K562 (cell line): ENCODE measurements at regions not wholly inside any gene's neighbourhood (a gene's known extent, or its start where the extent isn't known, plus 50 kb on each side); places are given as distances from the start of the nearest gene placed in this dataset.

Source experiments
- ATAC-seq: fragments of 200-7000 bp; cut with Tn5 transposase; 3 replicates; pipeline ENCODE4 v1.9.1; 2020; ENCODE audit warnings: moderate library complexity
- BruUV-seq: library from RNA; stranded (reverse); fragments of 400-500 nt; replicated peaks from 2 replicates; lab custom pipeline; 2021; lab: Mats Ljungman, UMichigan
- CTCF ChIA-PET: fragments of 300-600 bp; formaldehyde crosslinking; extraction: SDS; loops from one replicate; lab custom pipeline; 2021; ENCODE audit warnings: low intra/inter-chr PET ratio; lab: Yijun Ruan, JAX
- POLR2A ChIA-PET: fragments of 300-600, 350-650 bp; sonication (Branson Sonifier 250); formaldehyde crosslinking; extraction: SDS; loops from one replicate; lab custom pipeline; 2021; ENCODE audit warnings: antibody characterized with exemption, inconsistent platforms; lab: Yijun Ruan, JAX
- DNase-seq, 4 experiments: peaks; one replicate each; pipeline versions ENCODE4 v3.0.0 to v3.0.0-alpha.2; 2011 to 2018; ENCODE audit warnings: low spot score in 3 of 4, mixed read lengths in 3 of 4; ENCODE audit errors: extremely low read depth in 1 of 4
- FAIRE-seq: peaks from 2 replicates; lab custom pipeline; 2011; peaks lifted over from hg19 to GRCh38; lab: Jason Lieb, UNC
- H2AFZ ChIP-seq: 2 replicates; pipeline ENCODE4 v1.6.0; 2011; ENCODE audit warnings: low read depth, low read length, control low read depth, inconsistent platforms
- H3K27ac ChIP-seq: fragments of 200-600 bp; 3 replicates; pipeline ENCODE4 v1.8.0; 2011; ENCODE audit warnings: low read depth, mild to moderate bottlenecking, control low read depth, inconsistent platforms, low read length, moderate library complexity, mixed read lengths; ENCODE audit errors: extremely low read depth
- H3K27me3 ChIP-seq, 2 experiments: fragments of 300-600 bp in 1 of 2; 2 replicates in 1 of 2; 3 replicates in 1 of 2; pipeline versions ENCODE4 v1.6.0 to v1.8.0; 2011; ENCODE audit warnings: inconsistent platforms in 2 of 2, low read length in 2 of 2, mild to moderate bottlenecking in 1 of 2, mixed read lengths in 1 of 2, moderate library complexity in 1 of 2; ENCODE audit not compliant: control insufficient read depth in 2 of 2, insufficient read depth in 2 of 2
- H3K36me3 ChIP-seq: fragments of 300-600 bp; 3 replicates; pipeline ENCODE4 v1.8.0; 2011; ENCODE audit warnings: mild to moderate bottlenecking, low read length, inconsistent platforms; ENCODE audit not compliant: control insufficient read depth, insufficient read depth
- H3K4me1 ChIP-seq, 2 experiments: fragments of 200-600 bp in 1 of 2; replicated peaks in 1 of 2; 2 replicates in 1 of 2; 3 replicates in 1 of 2; pipeline versions ENCODE4 v1.5.1 to v1.8.0; 2011; ENCODE audit warnings: inconsistent platforms in 2 of 2, low read length in 2 of 2, mild to moderate bottlenecking in 1 of 2, mixed read lengths in 1 of 2, moderate library complexity in 1 of 2; ENCODE audit not compliant: control insufficient read depth in 2 of 2, insufficient read depth in 2 of 2
- H3K4me2 ChIP-seq: 2 replicates; pipeline ENCODE4 v1.6.1; 2011; ENCODE audit warnings: low read length, control low read depth, inconsistent platforms, mixed read lengths; ENCODE audit not compliant: insufficient read depth
- H3K4me3 ChIP-seq: fragments of 200-600 bp; sonication (generic), shearing (Covaris generic); 2 replicates; pipeline ENCODE4 v1.5.1; 2016; ENCODE audit warnings: control low read depth, inconsistent platforms
- H3K79me2 ChIP-seq: fragments of 200-600 bp; 3 replicates; pipeline ENCODE4 v1.8.0; 2011; ENCODE audit warnings: low read length, inconsistent platforms; ENCODE audit not compliant: control insufficient read depth, insufficient read depth
- H3K9ac ChIP-seq, 2 experiments: 2 replicates each; pipeline versions ENCODE4 v1.6.0 to v1.6.1; 2011; ENCODE audit warnings: low read depth in 2 of 2, low read length in 2 of 2, control low read depth in 1 of 2, inconsistent platforms in 1 of 2, mild to moderate bottlenecking in 1 of 2, mixed read lengths in 1 of 2; ENCODE audit not compliant: insufficient read depth in 1 of 2
- H3K9me1 ChIP-seq: one replicate; pipeline ENCODE4 v1.6.0; 2011; ENCODE audit warnings: inconsistent platforms, mild to moderate bottlenecking, low read length, moderate library complexity; ENCODE audit not compliant: control insufficient read depth, insufficient read depth
- H3K9me3 ChIP-seq: replicated peaks from 2 replicates; pipeline ENCODE4 v1.5.1; 2011; ENCODE audit warnings: low read depth, low read length, inconsistent platforms; ENCODE audit not compliant: control insufficient read depth, insufficient read depth
- H4K20me1 ChIP-seq: replicated peaks from 2 replicates; pipeline ENCODE4 v1.6.1; 2011; ENCODE audit warnings: low read length, inconsistent platforms, mixed read lengths; ENCODE audit not compliant: control insufficient read depth, insufficient read depth
- BRF1 ChIP-seq: IDR thresholded peaks from 3 replicates; pipeline ENCODE4 v1.6.1; 2011; ENCODE audit warnings: borderline replicate concordance, mild to moderate bottlenecking; ENCODE audit not compliant: insufficient read length; ENCODE audit errors: extremely low read depth
- HNRNPLL ChIP-seq: fragments of 200-400 bp; formaldehyde crosslinking; IDR thresholded peaks from 2 replicates; pipeline ENCODE4 v1.6.1; 2017; ENCODE audit warnings: low read length, low read depth, mild to moderate bottlenecking; ENCODE audit not compliant: poor library complexity, severe bottlenecking
- KHSRP ChIP-seq: fragments of 450-650 bp; IDR thresholded peaks from 2 replicates; pipeline ENCODE4 v1.6.1; 2017
- NRF1 ChIP-seq, 2 experiments: fragments of 450-650 bp; IDR thresholded peaks in 1 of 2; conservative IDR thresholded peaks in 1 of 2; 2 replicates each; pipeline ENCODE4 v1.6.1; 2014; ENCODE audit warnings: mild to moderate bottlenecking in 2 of 2
- PHTF2 ChIP-seq: fragments of 250-450 bp; sonication (Bioruptor Pico); IDR thresholded peaks from 2 replicates; pipeline ENCODE4 v1.5.0; 2021; ENCODE audit warnings: mild to moderate bottlenecking
- RCOR1 ChIP-seq, 2 experiments: IDR thresholded peaks; 2 replicates each; pipeline ENCODE4 v1.6.1; 2012; ENCODE audit warnings: low read depth in 2 of 2, low read length in 2 of 2, borderline replicate concordance in 1 of 2, improper control_type of control experiment in 1 of 2
- ZNF146 ChIP-seq: IDR thresholded peaks from one replicate; pipeline ENCODE4 v1.6.1; 2018; ENCODE audit warnings: missing compliant biosample characterization; ENCODE audit not compliant: unreplicated experiment
- ZNF263 ChIP-seq: sonication (generic); formaldehyde crosslinking; IDR thresholded peaks from 2 replicates; pipeline ENCODE4 v1.8.0; 2022; ENCODE audit warnings: mild to moderate bottlenecking, missing genetic modification reagents, borderline replicate concordance
- ZNF407 ChIP-seq: fragments of 450-650 bp; IDR thresholded peaks from 2 replicates; pipeline ENCODE4 v1.6.1; 2016; ENCODE audit warnings: low read depth
- ZNF551 ChIP-seq: fragments of 250-450 bp; sonication (Bioruptor Pico); IDR thresholded peaks from 2 replicates; pipeline ENCODE4 v1.5.0; 2021; ENCODE audit warnings: mild to moderate bottlenecking, moderate library complexity
- WGBS: fragments of 100-300 bp; shearing (Covaris generic); methylation state at CpG from one replicate; pipeline ENCODE4 v1.1.6; 2016; ENCODE audit warnings: low coverage, mixed read lengths; ENCODE audit not compliant: insufficient coverage; ENCODE audit errors: missing lambda C conversion rate; 5-methylcytosine and 5-hydroxymethylcytosine counted together
- in situ Hi-C: fragments of 300-500 bp; cut with MboI; formaldehyde crosslinking; loops from 4 replicates; pipeline ENCODE4 v1.15.0; 2018; ENCODE audit warnings: inconsistent platforms, mixed read lengths
- intact Hi-C: fragments of 100-400 bp; cut with micrococcal nuclease; formaldehyde crosslinking; loops from 2 replicates; pipeline ENCODE4 v1.14.2; 2022

GRCh38 chr9:117992006-117992405, 287.8 kb downstream of the TLR4 start:
- Histone ChIP-seq H3K27me3 (no peaks in the 10 kb centered on the region), H3K9me3 (no peaks in the 10 kb centered on the region)

GRCh38 chr9:118000581-118000980, 296.4 kb downstream of the TLR4 start:
- Histone ChIP-seq H2AFZ (no peak overlapping the region), H3K9me3 (no peaks in the 10 kb centered on the region), H3K4me2 (no peak overlapping the region), H3K79me2 (no peaks in the 10 kb centered on the region), H3K4me1 (no peaks in the 10 kb centered on the region), H4K20me1 (no peaks in the 10 kb centered on the region), H3K9ac (no peak overlapping the region), H3K36me3 (no peaks in the 10 kb centered on the region), H3K27ac (no peak overlapping the region), H3K9me1 (no peaks in the 10 kb centered on the region), H3K4me3 (no peak overlapping the region), H3K27me3 (no peaks in the 10 kb centered on the region)
- in situ Hi-C loops = no loop called here
- DNase-seq (no peak), ATAC-seq (no peak), FAIRE-seq (no peak)
- BruUV-seq = no TSS peak
- intact Hi-C loops = no loop called here
- ChIA-PET CTCF (no interaction called here), POLR2A (no interaction called here)
- 0% methylated on average over 3 of the region's 3 CpGs for WGBS
- TF ChIP-seq ZNF407 (no peak), NRF1 (conservative IDR thresholded peaks at IDR 0.05 in 1 of 2, IDR thresholded peaks at IDR 0.05 in 1 of 2) (no peak), BRF1 (no peak), HNRNPLL (no peak), KHSRP (no peak), ZNF263 (CRISPR knock-in tag) (no peak), ZNF146 (CRISPR knock-in tag) (no peak), ZNF551 (CRISPR knock-in tag) (no peak)

More at GRCh38 chr9:117992006-117992405, 287.8 kb downstream of the TLR4 start:
- in situ Hi-C loops = no loop called here
- Histone ChIP-seq H2AFZ (no peak overlapping the region), H3K4me2 (no peak overlapping the region), H3K27ac (no peak overlapping the region), H3K9ac (no peak overlapping the region), H3K9me1 (no peaks in the 10 kb centered on the region), H3K4me3 (no peak overlapping the region), H3K79me2 (no peaks in the 10 kb centered on the region), H4K20me1 (no peaks in the 10 kb centered on the region), H3K36me3 (no peaks in the 10 kb centered on the region), H3K4me1 (no peaks in the 10 kb centered on the region)
- CTCF ChIA-PET = no interaction called here
- intact Hi-C loops = no loop called here
- 3% methylated on average over 6 of the region's 6 CpGs for WGBS
- DNase-seq (no peak), FAIRE-seq (no peak), ATAC-seq (no peak)
- TF ChIP-seq PHTF2 (CRISPR knock-in tag) (no peak), RCOR1 (IDR thresholded peaks at IDR 0.05; ENCODE audit: borderline replicate concordance in 1 of 2, low read depth in 2 of 2, low read length in 2 of 2) (no peak)
- no TSS peak for BruUV-seq
- POLR2A ChIA-PET = no interaction called here
